GM12892 (cell line): ENCODE measurements at regions not wholly inside any gene's neighbourhood (a gene's known extent, or its start where the extent isn't known, plus 50 kb on each side); places are given as distances from the start of the nearest gene placed in this dataset.

Experiments
- DNase-seq: peaks from one replicate; pipeline ENCODE4 v3.0.0; 2011; ENCODE audit not compliant: insufficient read length
- FAIRE-seq: peaks from 2 replicates; lab custom pipeline; 2011; peaks lifted over from hg19 to GRCh38; lab: Jason Lieb, UNC
- POLR2A ChIP-seq: IDR thresholded peaks from 2 replicates; pipeline ENCODE4 v1.6.1; 2011; ENCODE audit warnings: low read depth, low read length, control low read depth
- POLR2AphosphoS5 ChIP-seq: IDR thresholded peaks from 2 replicates; pipeline ENCODE4 v1.6.1; 2011; ENCODE audit warnings: low read depth, low read length, control low read depth
- TAF1 ChIP-seq: IDR thresholded peaks from 2 replicates; pipeline ENCODE4 v1.6.1; 2011; ENCODE audit warnings: low read depth, mild to moderate bottlenecking, control low read depth, low read length, borderline replicate concordance

GRCh38 chr16:79977940-79978836, 377.7 kb upstream of the MAF start:
- TF ChIP-seq POLR2AphosphoS5 (no peak), POLR2A (no peak)
- DNase-seq (no peak), FAIRE-seq (no peak)

DNA sequence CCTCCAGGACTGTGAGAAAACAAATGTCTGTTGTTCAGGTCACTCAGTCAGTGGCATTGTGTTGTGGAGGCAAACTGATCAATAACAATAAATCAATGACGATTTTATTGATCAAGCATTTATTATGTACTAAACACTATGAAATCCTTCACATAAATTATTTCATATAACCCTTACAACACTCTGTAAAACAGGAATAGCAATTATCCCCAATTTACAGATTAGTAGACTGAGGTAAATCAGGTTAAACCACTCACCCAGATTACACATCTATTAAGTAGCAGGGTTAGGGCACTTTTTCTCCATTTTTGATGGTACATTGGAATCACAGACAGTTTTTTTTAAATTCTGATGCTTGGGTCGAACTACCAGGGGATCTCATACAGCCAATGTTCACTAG, 372.8 kb upstream of the MAF start:
- TF ChIP-seq POLR2AphosphoS5 (no peak), POLR2A (no peak), TAF1 (no peak)
- no peak for FAIRE-seq
- DNase-seq = no peak

DNA sequence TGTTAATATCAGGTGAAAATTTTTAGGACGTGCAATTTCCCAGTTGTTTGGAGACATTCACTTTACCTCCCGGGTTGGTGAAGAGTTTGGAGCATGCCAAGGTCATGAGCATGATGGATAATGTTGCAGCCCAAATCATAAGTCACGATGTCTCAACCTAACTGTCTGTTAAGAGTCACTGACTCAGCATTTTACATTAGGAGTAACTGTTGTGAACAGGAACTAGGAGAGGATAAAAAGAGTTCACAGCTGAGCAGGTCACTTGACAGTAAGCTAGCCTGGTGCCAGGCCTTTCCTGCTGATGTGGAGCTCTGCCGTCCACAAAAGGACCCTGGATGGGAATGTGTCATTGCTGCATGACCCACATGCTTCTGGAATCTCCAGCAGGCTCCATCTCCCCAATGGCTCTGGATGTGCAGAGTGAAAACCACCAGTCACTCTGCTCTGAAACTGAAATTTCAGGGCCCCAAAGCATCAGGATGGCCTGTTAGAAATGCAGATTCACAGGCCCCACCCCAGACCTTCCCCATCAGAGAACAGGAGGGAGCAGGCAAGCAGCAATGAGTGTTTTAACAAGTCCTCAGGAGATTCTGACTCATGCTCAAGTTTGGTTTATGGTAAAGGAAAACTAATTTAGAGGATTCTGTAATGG, 371.6 kb upstream of the MAF start:
- DNase-seq (no peak), FAIRE-seq (no peak)
- TF ChIP-seq POLR2AphosphoS5 (no peak), POLR2A (no peak), TAF1 (no peak)

DNA sequence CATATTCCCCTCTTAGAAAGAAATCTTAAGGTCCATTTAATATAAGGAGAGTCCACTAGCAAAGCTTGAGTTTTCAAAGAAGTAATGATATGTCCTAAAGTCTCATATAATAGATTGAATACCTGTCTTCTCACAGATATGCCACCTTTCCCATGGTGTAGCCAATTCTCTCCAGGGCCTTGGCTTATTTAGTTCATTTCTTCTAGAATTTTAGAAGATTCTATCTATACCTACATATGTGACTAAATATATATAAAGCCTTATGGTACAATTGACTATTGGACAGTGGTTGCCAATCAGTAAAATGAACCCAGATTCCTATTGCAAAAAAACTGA, 370.7 kb upstream of the MAF start:
- TF ChIP-seq POLR2A (no peak), TAF1 (no peak), POLR2AphosphoS5 (no peak)
- DNase-seq (no peak), FAIRE-seq (no peak)

DNA sequence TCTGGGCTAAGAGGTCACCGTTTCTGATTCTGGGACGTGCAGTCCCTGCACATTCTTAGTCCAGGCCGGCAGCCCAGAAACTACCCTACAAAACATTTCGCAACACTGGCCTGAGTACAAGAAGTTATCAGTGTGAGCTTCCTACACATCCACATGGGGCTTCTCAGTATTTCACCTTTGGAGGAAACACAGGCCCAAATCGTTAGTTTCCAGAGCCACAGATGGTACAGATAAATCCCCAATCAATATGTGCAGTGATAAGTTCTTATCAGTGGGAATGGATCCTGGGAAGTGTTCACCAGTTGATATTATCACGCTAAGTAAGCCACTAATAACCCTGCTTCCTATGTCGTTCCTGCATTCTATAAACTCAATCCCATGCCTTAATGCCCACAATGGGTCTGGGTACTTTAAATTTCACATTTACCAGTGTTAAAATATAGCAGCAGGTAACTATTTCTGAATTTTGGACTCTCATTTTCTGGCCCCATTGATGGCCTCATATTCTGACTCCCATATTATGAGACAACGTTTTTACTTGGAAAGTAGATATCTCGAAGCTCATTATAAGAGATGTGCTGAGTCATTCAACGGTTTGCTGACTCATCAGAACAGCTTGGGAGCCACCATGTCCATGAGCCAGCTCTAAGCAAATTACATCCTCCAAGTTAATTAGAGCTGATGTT, 370.2 kb upstream of the MAF start:
- no peak for DNase-seq
- no peak for TF ChIP-seq TAF1
- TF ChIP-seq POLR2A = no peak
- TF ChIP-seq POLR2AphosphoS5 = no peak

GRCh38 chr16:79970087-79970486, 369.6 kb upstream of the MAF start:
- DNase-seq (no peak), FAIRE-seq (no peak)
- TF ChIP-seq POLR2AphosphoS5 (no peak), POLR2A (no peak), TAF1 (no peak)

More for the DNA sequence above, 370.2 kb upstream of the MAF start:
- no peak for FAIRE-seq

GRCh38 chr16:79969458-79969857, 368.9 kb upstream of the MAF start:
- FAIRE-seq (no peak), DNase-seq (no peak)
- no peak for TF ChIP-seq POLR2A
- no peak for TF ChIP-seq POLR2AphosphoS5
- TF ChIP-seq TAF1 = no peak

GRCh38 chr16:79966226-79966625, 365.7 kb upstream of the MAF start:
- DNase-seq (no peak), FAIRE-seq (no peak)
- no peak for TF ChIP-seq POLR2A
- no peak for TF ChIP-seq POLR2AphosphoS5
- no peak for TF ChIP-seq TAF1

- no peak for TF ChIP-seq TAF1
- no peak for TF ChIP-seq POLR2A
- no peak for TF ChIP-seq POLR2AphosphoS5
- FAIRE-seq = no peak
These were observed 365.2 kb upstream of the MAF start for GRCh38 chr16:79965718-79966117.

DNA sequence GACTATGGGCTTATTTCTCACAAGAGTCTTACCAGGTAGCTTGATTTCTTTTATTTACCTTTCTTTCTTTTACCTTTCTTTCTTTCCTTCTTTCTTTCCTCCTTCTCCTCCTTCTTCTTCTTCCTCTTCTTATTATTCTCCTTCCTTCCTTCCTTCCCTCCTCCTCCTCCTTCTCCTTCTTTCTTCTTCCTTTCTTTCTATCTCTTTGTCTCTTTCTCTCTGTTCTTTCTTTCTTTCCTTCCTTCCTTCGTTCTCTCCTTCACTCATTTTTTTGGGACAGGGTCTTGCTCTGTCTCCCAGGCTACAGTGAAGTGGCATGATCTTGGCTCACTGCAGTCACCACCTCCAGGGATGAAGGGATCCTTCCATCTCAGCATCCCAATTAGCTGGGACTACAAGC, 363.6 kb upstream of the MAF start:
- DNase-seq (no peak), FAIRE-seq (no peak)
- TF ChIP-seq POLR2A (no peak), TAF1 (no peak), POLR2AphosphoS5 (no peak)

More at GRCh38 chr16:79965718-79966117, 365.2 kb upstream of the MAF start:
- no peak for DNase-seq

- TF ChIP-seq TAF1 = no peak
- TF ChIP-seq POLR2A = no peak
- TF ChIP-seq POLR2AphosphoS5 = no peak
- DNase-seq (no peak), FAIRE-seq (no peak)
These were observed 362.4 kb upstream of the MAF start for GRCh38 chr16:79962962-79963361.
